Stimulated activated CD4-positive, alpha-beta T cell treated with anti-CD3 and anti-CD28 coated beads, Interleukin-4, amount 100 ng/mL, for 48 hours (primary cell): ENCODE measurements at regions not wholly inside any gene's neighbourhood (a gene's known extent, or its start where the extent isn't known, plus 50 kb on each side); places are given as distances from the start of the nearest gene placed in this dataset.
A peak's percentile ranks its signal among the peaks of the same experiment; 100 is the strongest.
"Not testable (repeated sequence)": the region's sequence is repeated elsewhere in the genome, so short reads cannot be mapped to it uniquely, and the experiment has no call there.

ENCODE experiments used
- DNase-seq, 2 donors: peaks; one replicate each; pipeline ENCODE4 v3.0.0-alpha.2; 2020; ENCODE audit warnings: low read depth in 2 of 2

DNA sequence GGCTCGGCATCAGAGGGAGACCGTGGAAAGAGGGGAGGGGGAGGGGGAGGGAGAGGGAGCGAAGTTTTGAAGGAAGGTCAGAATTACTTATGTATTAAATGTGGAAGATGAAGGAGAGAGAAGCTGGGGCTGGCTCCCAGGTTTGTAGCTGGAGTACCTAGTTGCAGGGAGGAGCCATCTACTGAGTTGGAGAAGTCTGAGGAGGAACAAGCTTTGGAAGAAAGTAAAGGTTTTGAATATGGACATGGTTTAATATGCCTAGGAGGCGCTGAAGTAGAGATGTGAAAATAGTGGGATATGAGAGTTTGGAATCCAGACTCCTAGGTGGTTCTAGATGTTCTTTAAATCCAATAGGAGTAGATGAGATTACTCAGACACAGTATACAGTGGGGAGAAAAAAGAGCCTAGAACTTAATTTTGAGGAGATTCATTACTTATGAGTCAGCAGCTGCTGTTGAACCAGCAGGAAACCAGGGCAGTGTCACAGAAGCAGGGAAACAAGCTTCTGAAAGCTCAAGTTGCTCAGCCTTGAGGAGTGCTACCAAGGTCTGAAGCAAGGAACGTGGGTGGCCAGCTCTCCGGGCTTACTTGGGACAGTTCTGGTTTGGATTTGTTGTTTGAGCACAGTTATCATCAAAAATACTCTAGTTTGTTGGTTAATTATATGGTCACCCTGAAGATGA lies 149.3 kb downstream of the UTRN start:
- DNase-seq, result no peak

DNA sequence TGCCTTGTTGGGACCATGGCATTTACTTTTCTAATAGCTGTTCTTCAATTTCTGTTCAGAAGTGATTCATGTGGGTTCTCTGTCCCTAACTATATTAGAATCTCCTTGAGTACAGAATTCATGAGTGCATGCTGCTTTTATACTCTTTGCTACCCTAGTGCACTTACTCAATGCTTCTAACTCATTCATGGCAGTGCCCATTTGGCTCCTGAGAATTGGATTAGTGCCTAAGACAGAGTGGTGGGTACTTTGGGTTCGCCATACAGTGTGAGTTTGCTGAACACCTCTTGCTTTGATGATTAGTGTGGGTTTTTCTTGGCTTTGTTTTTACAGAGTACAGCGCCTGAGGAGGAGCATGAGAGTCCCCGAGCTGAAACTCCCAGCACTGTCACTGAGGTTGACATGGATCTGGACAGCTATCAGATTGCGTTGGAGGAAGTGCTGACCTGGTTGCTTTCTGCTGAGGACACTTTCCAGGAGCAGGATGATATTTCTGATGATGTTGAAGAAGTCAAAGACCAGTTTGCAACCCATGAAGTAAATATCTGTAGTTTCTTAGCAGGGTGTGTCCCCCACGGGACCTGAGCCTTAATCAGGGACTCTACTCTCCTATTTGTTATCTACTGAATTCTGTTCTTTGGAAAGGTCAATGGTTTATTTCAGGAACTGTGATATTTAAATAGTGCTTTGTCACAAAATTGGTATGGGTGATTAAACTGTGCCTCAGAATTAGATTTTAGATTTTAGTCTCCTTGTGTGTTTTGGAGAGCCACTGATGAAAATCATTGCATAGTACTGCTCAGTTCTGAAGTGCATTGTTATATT lies 150.7 kb downstream of the UTRN start:
- no peak for DNase-seq

DNA sequence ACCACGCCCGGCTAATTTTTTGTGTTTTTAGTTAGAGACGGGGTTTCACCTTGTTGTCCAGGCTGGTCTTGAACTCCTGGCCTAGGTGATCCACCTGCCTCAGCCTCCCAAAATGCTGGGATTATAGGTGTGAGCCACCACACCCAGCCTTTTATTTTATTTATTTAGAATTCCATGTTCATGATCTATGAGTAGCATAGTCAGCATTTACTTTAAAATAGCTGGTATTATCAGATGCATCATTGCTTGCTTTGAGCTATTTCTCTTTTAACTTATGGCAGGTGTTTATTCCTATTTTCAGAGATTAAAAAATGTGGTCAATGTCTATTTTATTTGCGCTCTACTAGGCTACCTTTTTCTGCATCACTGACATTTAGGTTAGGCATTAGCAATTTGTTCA lies 152.0 kb downstream of the UTRN start:
- DNase-seq, result no peak

GRCh38 chr6:144438103-144438502 lies 153.0 kb downstream of the UTRN start:
- no peak for DNase-seq

GRCh38 chr6:144439016-144439415 lies 153.9 kb downstream of the UTRN start:
- DNase-seq, result no peak

DNA sequence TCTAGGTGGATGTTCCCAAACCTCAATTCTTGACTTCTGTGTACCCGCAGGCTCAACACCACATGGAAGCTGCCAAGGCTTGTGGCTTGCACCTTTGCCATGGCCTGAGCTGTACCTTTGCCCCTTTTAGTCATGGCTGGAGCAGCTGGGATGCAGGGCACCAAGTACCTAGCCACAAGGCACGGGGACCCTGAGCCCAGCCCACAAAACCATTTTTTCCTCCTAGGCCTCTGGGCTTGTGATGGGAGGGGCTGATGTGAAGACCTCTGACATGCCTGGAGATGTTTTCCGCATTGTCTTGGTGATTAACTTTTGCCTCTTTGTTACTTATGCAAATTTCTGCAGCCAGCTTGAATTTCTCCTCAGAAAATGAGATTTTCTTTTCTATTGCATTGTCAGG lies 156.7 kb downstream of the UTRN start:
- DNase-seq, result not testable (repeated sequence)

- no peak for DNase-seq
Measured at GRCh38 chr6:144443157-144443556, 158.0 kb downstream of the UTRN start.

GRCh38 chr6:144447472-144447871 lies 162.3 kb downstream of the UTRN start:
- no peak for DNase-seq

DNA sequence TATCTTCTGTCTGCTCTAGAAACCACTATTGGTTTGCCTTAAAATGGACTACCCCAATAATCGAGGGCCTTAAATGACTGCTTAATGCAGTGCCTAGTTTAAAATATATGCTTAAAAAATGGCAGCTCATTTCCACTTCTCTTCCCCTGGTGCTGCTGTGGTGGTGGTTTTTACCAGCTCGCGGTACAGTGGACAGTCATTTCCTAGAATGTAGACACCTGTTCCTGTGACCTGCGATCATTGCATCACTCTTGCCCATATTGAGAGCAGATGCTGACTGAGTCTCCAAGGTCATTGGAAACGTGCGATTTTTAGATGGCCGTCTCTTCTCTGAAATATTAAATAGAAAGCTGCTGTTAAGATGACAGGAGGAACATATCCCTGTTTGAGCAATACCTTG lies 164.1 kb downstream of the UTRN start:
- DNase-seq, result no peak

- no peak for DNase-seq
Measured at GRCh38 chr6:144449911-144450597, 164.9 kb downstream of the UTRN start.

- DNase-seq, result no peak
Measured at GRCh38 chr6:144460327-144461095, 175.4 kb downstream of the UTRN start.

DNA sequence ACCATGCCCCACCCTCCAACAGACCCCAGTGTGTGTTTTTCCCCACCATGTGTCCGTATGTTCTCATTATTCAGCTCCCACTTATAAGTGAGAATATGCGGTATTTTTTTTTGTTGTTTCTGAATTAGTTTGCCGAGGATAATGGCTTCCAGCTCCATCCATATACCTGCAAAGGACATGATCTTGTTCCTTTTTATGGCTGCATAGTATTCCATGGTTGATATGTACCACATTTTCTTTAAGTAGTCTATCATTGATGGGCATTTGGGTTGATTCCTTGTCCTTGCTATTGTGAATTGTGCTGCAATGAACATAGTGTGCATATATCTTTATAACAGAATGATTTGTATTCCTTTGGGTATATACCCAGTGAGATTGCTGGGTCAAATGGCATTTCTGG lies 176.9 kb downstream of the UTRN start:
- no peak for DNase-seq

- no peak for DNase-seq
Measured at GRCh38 chr6:144466716-144467115, 181.6 kb downstream of the UTRN start.

DNA sequence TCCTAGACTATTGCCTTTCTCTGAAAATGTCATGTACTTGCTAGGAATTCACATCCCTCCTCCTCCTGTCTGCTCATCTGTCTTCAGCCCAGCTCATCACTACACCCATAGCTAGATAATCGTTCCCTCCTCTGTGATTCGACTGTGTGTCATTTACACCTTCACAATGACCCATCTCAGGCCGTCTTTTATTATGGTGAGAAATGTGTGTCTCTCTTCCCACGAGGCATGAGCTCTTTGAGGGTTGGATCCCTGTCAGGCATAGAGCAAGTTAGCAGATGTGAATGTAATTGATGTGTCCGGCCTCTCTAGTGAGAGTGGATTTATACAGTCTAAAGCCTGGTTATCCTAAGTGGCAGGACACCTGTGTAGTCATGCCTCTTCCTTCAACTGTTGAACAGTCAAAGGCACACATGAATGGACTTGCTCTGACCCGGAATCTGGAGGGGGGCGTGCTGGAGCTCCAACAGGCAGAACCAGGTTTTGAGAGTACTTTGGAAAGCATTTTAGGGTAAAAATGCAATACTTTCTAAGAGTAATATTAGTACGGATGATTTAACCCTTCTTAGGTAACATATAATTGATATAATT lies 182.1 kb downstream of the UTRN start:
- no peak for DNase-seq

DNA sequence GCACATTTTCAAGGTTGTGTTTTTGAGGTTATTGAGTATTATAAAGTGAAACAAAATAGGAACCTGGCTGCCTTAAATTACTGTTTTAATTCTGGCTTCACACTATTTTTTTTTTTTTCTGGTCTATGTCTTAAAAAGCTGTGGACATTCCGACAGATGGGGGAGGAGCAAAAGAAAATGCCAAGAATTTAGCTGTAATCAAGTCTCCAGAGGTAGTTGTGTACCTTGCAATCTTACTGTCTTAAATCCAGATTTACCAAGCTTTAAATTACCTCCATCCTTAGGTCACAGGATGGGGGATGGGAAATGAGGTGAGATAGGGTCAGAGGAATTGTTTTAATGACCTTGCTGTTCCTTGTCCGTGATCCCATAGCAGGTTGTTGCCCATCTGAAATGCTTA lies 182.8 kb downstream of the UTRN start:
- DNase-seq, result no peak

GRCh38 chr6:144468709-144469108 lies 183.6 kb downstream of the UTRN start:
- peak in 1 of 2 donors; percentile 9 for DNase-seq

GRCh38 chr6:144469144-144469575 lies 184.0 kb downstream of the UTRN start:
- DNase-seq, result peak in 1 of 2 donors; percentile 16

GRCh38 chr6:144470201-144470600 lies 185.1 kb downstream of the UTRN start:
- DNase-seq, result not testable (repeated sequence)

DNA sequence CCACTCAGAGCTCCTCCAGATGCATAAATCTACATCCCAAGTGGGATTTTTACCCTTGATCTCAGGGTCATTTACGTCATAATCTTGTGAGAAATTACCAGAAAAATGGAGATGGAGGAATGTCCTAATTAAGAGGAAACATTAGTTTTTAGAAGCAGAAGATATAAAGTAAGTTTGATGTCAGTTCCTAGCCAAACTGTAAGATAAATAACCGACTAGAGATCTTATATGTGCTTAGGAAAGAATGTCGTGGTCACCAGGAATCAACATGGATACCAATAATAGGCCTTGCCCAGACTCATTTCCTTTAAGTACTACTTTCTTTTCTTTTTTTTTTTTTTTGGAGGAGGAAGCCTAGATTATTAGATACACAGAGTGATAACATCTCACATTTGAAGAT lies 186.9 kb downstream of the UTRN start:
- no peak for DNase-seq

DNA sequence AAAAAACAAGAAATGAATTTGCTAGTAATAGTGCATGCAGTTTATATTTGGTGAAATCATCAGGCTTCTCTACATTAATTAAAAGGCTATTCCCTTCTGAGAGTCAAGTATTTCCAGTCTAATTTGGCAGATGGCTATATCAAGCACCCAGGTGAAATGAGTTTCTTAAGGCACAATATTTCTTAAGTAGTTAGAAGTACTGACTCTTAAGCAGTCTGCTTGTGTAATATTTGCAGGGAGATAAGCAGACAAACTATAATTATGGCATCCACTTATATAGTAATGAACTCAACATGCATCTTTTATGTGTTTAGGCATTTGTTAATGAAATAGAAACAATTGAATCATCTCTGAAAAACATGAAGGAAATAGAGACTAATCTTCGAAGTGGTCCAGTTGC lies 189.2 kb downstream of the UTRN start:
- no peak for DNase-seq

- no peak for DNase-seq
Measured at GRCh38 chr6:144474904-144475303, 189.8 kb downstream of the UTRN start.

DNA sequence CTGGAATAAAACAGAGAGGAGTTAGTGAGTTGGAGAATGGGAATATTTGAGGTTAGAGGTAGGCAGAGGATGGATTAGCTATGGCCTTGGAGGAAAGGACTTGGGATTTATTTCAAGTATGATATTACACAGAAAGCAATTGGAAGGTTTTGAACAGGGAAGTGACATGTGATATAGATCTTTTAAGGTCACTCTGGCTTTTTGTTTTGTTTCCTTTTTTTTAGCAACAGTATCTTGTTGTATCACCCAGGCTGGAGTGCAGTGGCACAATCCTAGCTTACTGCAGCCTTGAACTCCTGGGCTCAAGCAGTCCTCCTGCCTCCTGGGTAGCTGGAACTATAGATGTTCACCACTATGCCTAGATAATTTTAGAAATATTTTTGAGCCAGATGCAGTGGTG lies 190.3 kb downstream of the UTRN start:
- DNase-seq, result no peak
